GM12878 (cell line): ENCODE measurements at regions not wholly inside any gene's neighbourhood (a gene's known extent, or its start where the extent isn't known, plus 50 kb on each side); places are given as distances from the start of the nearest gene placed in this dataset.

Experiments
- ATAC-seq: fragments of 200-7000 bp; cut with Tn5 transposase; 3 replicates; pipeline ENCODE4 v1.9.1; 2020; ENCODE audit warnings: mild to moderate bottlenecking, moderate library complexity
- BruUV-seq: library from RNA; stranded (reverse); fragments of 400-500 nt; replicated peaks from 2 replicates; lab custom pipeline; 2021; lab: Mats Ljungman, UMichigan
- CTCF ChIA-PET: fragments of 300-600 bp; sonication (Branson Sonifier 250); formaldehyde crosslinking; extraction: SDS; loops from one replicate; lab custom pipeline; 2021; ENCODE audit warnings: inconsistent platforms; lab: Yijun Ruan, JAX
- POLR2A ChIA-PET: fragments of 350-600 bp; formaldehyde crosslinking; extraction: SDS; loops from one replicate; lab custom pipeline; 2021; ENCODE audit warnings: inconsistent platforms; lab: Charles Lee
- RAD21 ChIA-PET: fragments of 300-600 bp; sonication (Branson Sonifier 250); formaldehyde crosslinking; loops from one replicate; lab custom pipeline; 2023; ENCODE audit warnings: antibody characterized with exemption; ENCODE audit not compliant: unreplicated experiment; lab: Charles Lee
- SMC1A ChIA-PET: fragments of 300-600 bp; sonication (Branson Sonifier 250); formaldehyde crosslinking; loops from one replicate; lab custom pipeline; 2023; ENCODE audit not compliant: unreplicated experiment, uncharacterized antibody; lab: Charles Lee
- DNase-seq: peaks from one replicate; pipeline ENCODE4 v3.0.0-alpha.2; 2011; ENCODE audit warnings: low read depth, low spot score
- FAIRE-seq: peaks from 3 replicates; lab custom pipeline; 2011; peaks lifted over from hg19 to GRCh38; lab: Jason Lieb, UNC
- H2AFZ ChIP-seq: 2 replicates; pipeline ENCODE4 v1.6.0; 2011; ENCODE audit warnings: low read depth, low read length, control low read depth; ENCODE audit not compliant: control insufficient read depth
- H3K27ac ChIP-seq: 2 replicates; pipeline ENCODE4 v1.5.1; 2011; ENCODE audit warnings: control low read depth; ENCODE audit not compliant: control insufficient read depth, insufficient read depth
- H3K27me3 ChIP-seq, 2 experiments: replicated peaks in 1 of 2; 2 replicates each; pipeline versions ENCODE4 v1.6.0 to v1.6.1; 2011; ENCODE audit warnings: low read length in 1 of 2; ENCODE audit not compliant: control insufficient read depth in 2 of 2, insufficient read depth in 2 of 2
- H3K36me3 ChIP-seq, 2 experiments: 2 replicates each; pipeline ENCODE4 v1.5.1; 2011; ENCODE audit warnings: low read length in 1 of 2; ENCODE audit not compliant: control insufficient read depth in 2 of 2, insufficient read depth in 2 of 2
- H3K4me1 ChIP-seq: 2 replicates; pipeline ENCODE4 v1.6.1; 2011; ENCODE audit warnings: mild to moderate bottlenecking, low read length, moderate library complexity, mixed read lengths; ENCODE audit not compliant: control insufficient read depth, insufficient read depth
- H3K4me2 ChIP-seq: 2 replicates; pipeline ENCODE4 v1.6.0; 2011; ENCODE audit warnings: control low read depth; ENCODE audit not compliant: control insufficient read depth, insufficient read depth
- H3K4me3 ChIP-seq: fragments of 200-600 bp; sonication (generic); 2 replicates; pipeline ENCODE4 v1.5.1; 2016
- H3K79me2 ChIP-seq: 2 replicates; pipeline ENCODE4 v1.6.0; 2011; ENCODE audit warnings: low read length; ENCODE audit not compliant: control insufficient read depth, insufficient read depth
- H3K9ac ChIP-seq: 2 replicates; pipeline ENCODE4 v1.8.0; 2011; ENCODE audit warnings: low read length, control low read depth, mixed read lengths; ENCODE audit not compliant: control insufficient read depth, insufficient read depth
- H3K9me3 ChIP-seq: replicated peaks from 3 replicates; pipeline ENCODE4 v1.5.1; 2011; ENCODE audit warnings: mild to moderate bottlenecking, low read length; ENCODE audit not compliant: control insufficient read depth, insufficient read depth
- H4K20me1 ChIP-seq: 2 replicates; pipeline ENCODE4 v1.6.0; 2011; ENCODE audit not compliant: control insufficient read depth, insufficient read depth
- IRF4 ChIP-seq: IDR thresholded peaks from 2 replicates; pipeline ENCODE4 v1.6.1; 2011; ENCODE audit warnings: low read depth, low read length
- MEF2B ChIP-seq: fragments of 450-650 bp; IDR thresholded peaks from 2 replicates; pipeline ENCODE4 v1.6.1; 2018; ENCODE audit warnings: mild to moderate bottlenecking, moderate library complexity; ENCODE audit not compliant: partially characterized antibody, poor library complexity, severe bottlenecking
- SPI1 ChIP-seq: IDR thresholded peaks from 2 replicates; pipeline ENCODE4 v1.6.1; 2011; ENCODE audit warnings: low read depth, mild to moderate bottlenecking, low read length, moderate library complexity, borderline replicate concordance; ENCODE audit not compliant: insufficient read depth
- ZNF622 ChIP-seq: fragments of 450-650 bp; IDR thresholded peaks from 2 replicates; pipeline ENCODE4 v1.6.1; 2017; ENCODE audit warnings: mild to moderate bottlenecking, inconsistent platforms
- WGBS: methylation state at CpG from one replicate; pipeline ENCODE4 v1.1.6; 2016; ENCODE audit warnings: low lambda C conversion rate; ENCODE audit not compliant: insufficient replicate concordance, insufficient coverage; ENCODE audit errors: missing lambda C conversion rate; 5-methylcytosine and 5-hydroxymethylcytosine counted together
- in situ Hi-C: fragments of 300-500 bp; cut with MboI; formaldehyde crosslinking; loops from 9 replicates; pipeline ENCODE4 v1.14.3; 2018; ENCODE audit warnings: mixed read lengths
- intact Hi-C: fragments of 100-400 bp; cut with micrococcal nuclease; formaldehyde crosslinking; loops from one replicate; pipeline ENCODE4 v1.14.2; 2022; ENCODE audit not compliant: unreplicated experiment
- TF ChIP-seq, protein P1 (sequence below): fragments of 450-650 bp; IDR thresholded peaks from 2 replicates; pipeline ENCODE4 v1.6.1; 2016; ENCODE audit warnings: mild to moderate bottlenecking

DNA sequence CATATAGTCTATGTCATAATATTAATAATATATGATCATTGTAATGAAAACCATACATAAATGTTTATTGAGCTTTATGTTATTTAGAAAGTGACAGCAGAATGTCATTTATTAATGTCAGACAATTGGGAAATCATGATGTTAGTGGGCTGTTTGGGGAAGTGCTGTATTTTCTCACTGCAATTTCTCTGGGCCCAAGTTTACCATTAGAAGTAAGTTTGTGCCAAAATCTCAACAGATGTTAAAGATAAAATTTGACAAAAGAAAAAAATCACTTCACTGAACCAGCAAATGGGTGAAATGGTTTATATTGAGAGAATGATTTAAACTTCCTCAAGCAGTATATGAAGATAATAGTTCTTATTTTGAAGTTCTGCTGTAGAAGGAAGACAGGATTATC is 433.2 kb upstream of the SMARCA2 start:
- no peaks in the 10 kb centered on the region for H3K79me2 ChIP-seq
- no TSS peak for BruUV-seq
- no peak overlapping the region for H2AFZ ChIP-seq
- ChIA-PET SMC1A (interaction anchor here (0.7 to 5.2 kb wide), 10 partner anchors 9 to 121 kb away, joined by 3 to 36 read pairs (median 4); no protein-coding TSS in a partner anchor), RAD21 (interaction anchor here (0.9 to 3.4 kb wide), 8 partner anchors 9 to 572 kb away, joined by 3 to 15 read pairs (median 4); no protein-coding TSS in a partner anchor), POLR2A (no interaction called here), CTCF (interaction anchor here (1.0 to 3.0 kb wide), 4 partner anchors 20 to 572 kb away, joined by 3 to 12 read pairs (median 4); no protein-coding TSS in a partner anchor)
- no peaks in the 10 kb centered on the region for H3K27me3 ChIP-seq
- no peak overlapping the region for H3K4me2 ChIP-seq
- H3K27ac ChIP-seq: no peak overlapping the region
- no peak for TF ChIP-seq MEF2B
- no peak for TF ChIP-seq ZNF622
- H4K20me1 ChIP-seq: no peaks in the 10 kb centered on the region
- FAIRE-seq (peak; percentile 66), DNase-seq (no peak), ATAC-seq (no peak)
- H3K36me3 ChIP-seq: no peaks in the 10 kb centered on the region
- intact Hi-C loops (no loop called here), in situ Hi-C loops (no loop called here)
- no peak overlapping the region for H3K9ac ChIP-seq
- H3K9me3 ChIP-seq: no peaks in the 10 kb centered on the region
- H3K4me1 ChIP-seq: 0 out of 2 replicates have a peak, but pooled peaks cover 2% of the 10 kb centered on the region
- H3K4me3 ChIP-seq: no peak overlapping the region

GRCh38 chr9:1591310-1591709 is 423.8 kb upstream of the SMARCA2 start:
- TF ChIP-seq IRF4 (no peak), SPI1 (peak; percentile 73; the same call in 1 of the 2 replicates)
- TF ChIP-seq, protein P1, sequence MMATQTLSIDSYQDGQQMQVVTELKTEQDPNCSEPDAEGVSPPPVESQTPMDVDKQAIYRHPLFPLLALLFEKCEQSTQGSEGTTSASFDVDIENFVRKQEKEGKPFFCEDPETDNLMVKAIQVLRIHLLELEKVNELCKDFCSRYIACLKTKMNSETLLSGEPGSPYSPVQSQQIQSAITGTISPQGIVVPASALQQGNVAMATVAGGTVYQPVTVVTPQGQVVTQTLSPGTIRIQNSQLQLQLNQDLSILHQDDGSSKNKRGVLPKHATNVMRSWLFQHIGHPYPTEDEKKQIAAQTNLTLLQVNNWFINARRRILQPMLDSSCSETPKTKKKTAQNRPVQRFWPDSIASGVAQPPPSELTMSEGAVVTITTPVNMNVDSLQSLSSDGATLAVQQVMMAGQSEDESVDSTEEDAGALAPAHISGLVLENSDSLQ: no peak
- in situ Hi-C loops (no loop called here), intact Hi-C loops (no loop called here)
- Histone ChIP-seq H3K9me3 (no peaks in the 10 kb centered on the region; the same call in 2 of the 3 replicates), H3K4me1 (no peaks in the 10 kb centered on the region), H3K4me3 (no peak overlapping the region), H4K20me1 (no peaks in the 10 kb centered on the region), H3K27ac (no peak overlapping the region), H3K27me3 (no peaks in the 10 kb centered on the region), H3K36me3 (no peaks in the 10 kb centered on the region), H3K9ac (no peak overlapping the region), H3K4me2 (no peak overlapping the region), H2AFZ (no peak overlapping the region), H3K79me2 (no peaks in the 10 kb centered on the region)
- no TSS peak for BruUV-seq
- SMC1A ChIA-PET: interaction anchor here (1.0 kb wide), 1 partner anchor 10 kb away, joined by 4 read pairs; no protein-coding TSS in a partner anchor
- RAD21 ChIA-PET: interaction anchor here (0.9 kb wide), 1 partner anchor 10 kb away, joined by 3 read pairs; no protein-coding TSS in a partner anchor
- POLR2A ChIA-PET: no interaction called here
- WGBS: 0% methylated on average over 1 of the region's 1 CpG
- CTCF ChIA-PET: no interaction called here
- DNase-seq (no peak), ATAC-seq (peak; percentile 44; the same call in 1 of the 3 replicates), FAIRE-seq (no peak)
